ENCODE measurements at regions not wholly inside any gene's neighbourhood (a gene's known extent, or its start where the extent isn't known, plus 50 kb on each side); places are given as distances from the start of the nearest gene placed in this dataset.

- no peak for DNase-seq (ENCODE audit: low read depth in 2 of 2)
Measured at GRCh38 chr7:12783421-12784095, 96.1 kb downstream of the ARL4A start.

GRCh38 chr7:12785473-12785872 is 98.0 kb downstream of the ARL4A start:
- no peak for DNase-seq (ENCODE audit: low read depth in 2 of 2)

- no peak for DNase-seq (ENCODE audit: low read depth in 2 of 2)
Measured at GRCh38 chr7:12786494-12786893, 99.1 kb downstream of the ARL4A start.

- DNase-seq (ENCODE audit: low read depth in 2 of 2): no peak
Measured at GRCh38 chr7:12788171-12788570, 100.7 kb downstream of the ARL4A start.

- DNase-seq (ENCODE audit: low read depth in 2 of 2): no peak
Measured at GRCh38 chr7:12788591-12788990, 101.2 kb downstream of the ARL4A start.

- DNase-seq (ENCODE audit: low read depth in 2 of 2): no peak
Measured at GRCh38 chr7:12794722-12795302, 107.4 kb downstream of the ARL4A start.

- no peak for DNase-seq (ENCODE audit: low read depth in 2 of 2)
Measured at GRCh38 chr7:12796397-12797127, 109.1 kb downstream of the ARL4A start.

- no peak for DNase-seq (ENCODE audit: low read depth in 2 of 2)
Measured at GRCh38 chr7:12800486-12800885, 113.1 kb downstream of the ARL4A start.

GRCh38 chr7:12801107-12801506 is 113.7 kb downstream of the ARL4A start:
- DNase-seq (ENCODE audit: low read depth in 2 of 2): no peak

- no peak for DNase-seq (ENCODE audit: low read depth in 2 of 2)
Measured at GRCh38 chr7:12802070-12802469, 114.6 kb downstream of the ARL4A start.

- no peak for DNase-seq (ENCODE audit: low read depth in 2 of 2)
Measured at GRCh38 chr7:12803542-12803941, 116.1 kb downstream of the ARL4A start.

GRCh38 chr7:12805518-12805928 is 118.1 kb downstream of the ARL4A start:
- DNase-seq (ENCODE audit: low read depth in 2 of 2): no peak

GRCh38 chr7:12805957-12806356 is 118.5 kb downstream of the ARL4A start:
- DNase-seq (ENCODE audit: low read depth in 2 of 2): no peak

- no peak for DNase-seq (ENCODE audit: low read depth in 2 of 2)
Measured at GRCh38 chr7:12809476-12809875, 122.0 kb downstream of the ARL4A start.

- no peak for DNase-seq (ENCODE audit: low read depth in 2 of 2)
Measured at GRCh38 chr7:12812111-12812510, 124.7 kb downstream of the ARL4A start.

GRCh38 chr7:12814107-12814506 is 126.7 kb downstream of the ARL4A start:
- DNase-seq (ENCODE audit: low read depth in 2 of 2): no peak

- no peak for DNase-seq (ENCODE audit: low read depth in 2 of 2)
Measured at GRCh38 chr7:12814828-12815227, 127.4 kb downstream of the ARL4A start.

GRCh38 chr7:12815426-12815825 is 128.0 kb downstream of the ARL4A start:
- DNase-seq (ENCODE audit: low read depth in 2 of 2): no peak

- no peak for DNase-seq (ENCODE audit: low read depth in 2 of 2)
Measured at GRCh38 chr7:12815871-12816270, 128.4 kb downstream of the ARL4A start.

- no peak for DNase-seq (ENCODE audit: low read depth in 2 of 2)
Measured at GRCh38 chr7:12820777-12821176, 133.3 kb downstream of the ARL4A start.

- DNase-seq (ENCODE audit: low read depth in 2 of 2): no peak
Measured at GRCh38 chr7:12821746-12822145, 134.3 kb downstream of the ARL4A start.

- no peak for DNase-seq (ENCODE audit: low read depth in 2 of 2)
Measured at GRCh38 chr7:12826079-12826478, 138.6 kb downstream of the ARL4A start.

- no peak for DNase-seq (ENCODE audit: low read depth in 2 of 2)
Measured at GRCh38 chr7:12827219-12827821, 139.9 kb downstream of the ARL4A start.

All from fibroblast of skin of left quadriceps (primary cell).